Hematopoietic multipotent progenitor cell treated with erythropoietin and hydrocortisone succinate and interleukin-3 and kit ligand, for 17 days (in vitro differentiated cells): ENCODE measurements at regions not wholly inside any gene's neighbourhood (a gene's known extent, or its start where the extent isn't known, plus 50 kb on each side); places are given as distances from the start of the nearest gene placed in this dataset.

Source experiments
- DNase-seq: peaks from one replicate; pipeline ENCODE4 v3.0.0-alpha.2; 2015; ENCODE audit warnings: low spot score

DNA sequence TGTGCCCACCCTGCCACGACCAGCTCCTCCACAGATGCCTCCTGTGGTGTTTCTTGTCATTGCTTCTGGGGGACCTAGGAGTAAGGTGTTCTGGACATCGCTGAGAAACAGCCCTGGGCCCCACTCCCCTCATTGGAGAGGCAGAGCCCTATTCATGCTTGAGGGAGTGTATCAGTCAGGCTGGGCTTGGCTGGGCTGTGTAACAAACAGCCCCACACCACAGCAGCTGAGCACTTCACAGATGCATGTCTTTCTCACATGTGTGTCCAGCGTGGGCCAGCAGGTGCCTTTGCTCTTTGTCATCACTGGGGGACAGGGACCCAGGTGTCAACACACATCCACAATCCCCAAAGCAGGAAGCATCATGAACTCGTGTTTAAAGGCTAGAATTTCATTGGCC lies 65.1 kb upstream of the FBRSL1 start:
- no peak for DNase-seq

DNA sequence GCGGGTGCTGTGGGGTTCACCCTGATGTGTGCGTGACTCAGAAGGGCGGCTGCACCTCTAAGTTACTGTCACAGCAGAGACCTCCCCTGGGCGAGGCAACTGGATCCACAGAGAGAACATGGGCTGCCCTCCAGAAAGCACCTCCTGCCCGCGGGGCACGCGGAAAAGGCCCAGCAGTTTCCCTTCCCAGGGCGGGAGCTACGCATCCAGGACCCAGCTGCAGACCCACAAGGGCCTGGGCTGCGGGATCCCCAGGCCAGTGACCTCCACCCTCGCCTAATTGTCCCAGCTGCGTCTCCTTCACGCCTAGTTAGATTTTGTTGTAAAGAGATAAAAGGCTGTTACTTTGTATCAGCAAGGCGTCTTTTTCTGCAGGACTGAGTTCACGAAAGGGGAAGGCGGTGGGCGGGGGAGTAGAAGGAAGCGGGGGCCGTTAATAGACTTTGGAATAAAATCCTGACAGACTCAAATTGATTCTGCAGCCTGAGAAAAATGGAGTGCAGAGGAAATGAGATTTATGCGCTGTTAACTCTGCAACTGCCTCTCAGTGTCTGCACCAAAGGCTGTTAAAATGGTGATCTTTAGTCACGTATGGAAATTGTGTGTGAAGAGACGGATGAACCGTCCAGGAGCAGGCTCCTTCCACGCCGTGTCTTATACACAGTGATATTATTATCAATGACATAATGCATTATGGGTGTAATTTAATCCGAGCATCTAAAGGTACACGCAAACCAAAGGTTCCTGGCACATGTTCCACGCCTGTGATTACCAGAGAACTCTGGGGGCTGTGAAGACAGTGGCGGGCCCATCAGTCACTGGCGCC lies 65.9 kb upstream of the FBRSL1 start:
- no peak for DNase-seq

DNA sequence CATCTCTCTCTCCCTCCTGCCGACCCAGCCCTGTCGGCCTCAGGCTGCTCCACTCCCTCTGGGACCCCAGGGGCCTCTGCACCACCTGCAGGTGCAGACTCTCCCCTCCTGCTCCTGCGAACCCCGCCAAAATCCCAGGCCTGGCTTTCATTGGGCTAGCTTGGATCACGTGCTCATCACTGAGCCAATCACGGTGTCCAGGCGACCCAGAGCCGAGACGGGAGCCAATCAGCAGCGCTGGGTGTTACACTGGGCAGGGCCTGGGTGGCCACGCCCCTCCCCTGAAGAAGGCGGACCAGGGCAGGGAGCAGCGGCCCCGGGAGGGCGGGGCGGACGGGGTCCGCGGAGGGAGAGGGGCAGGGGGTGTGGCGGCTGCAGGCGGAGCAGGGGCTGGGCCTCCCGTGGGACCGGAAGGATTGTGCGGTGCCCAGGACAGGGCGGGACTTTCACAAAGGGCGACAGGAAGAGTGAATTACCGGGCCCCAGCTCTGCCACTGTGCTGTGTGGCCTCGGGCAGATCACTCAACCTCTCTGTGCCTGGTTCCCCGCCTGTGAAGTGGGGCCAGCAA lies 66.6 kb upstream of the FBRSL1 start:
- no peak for DNase-seq

DNA sequence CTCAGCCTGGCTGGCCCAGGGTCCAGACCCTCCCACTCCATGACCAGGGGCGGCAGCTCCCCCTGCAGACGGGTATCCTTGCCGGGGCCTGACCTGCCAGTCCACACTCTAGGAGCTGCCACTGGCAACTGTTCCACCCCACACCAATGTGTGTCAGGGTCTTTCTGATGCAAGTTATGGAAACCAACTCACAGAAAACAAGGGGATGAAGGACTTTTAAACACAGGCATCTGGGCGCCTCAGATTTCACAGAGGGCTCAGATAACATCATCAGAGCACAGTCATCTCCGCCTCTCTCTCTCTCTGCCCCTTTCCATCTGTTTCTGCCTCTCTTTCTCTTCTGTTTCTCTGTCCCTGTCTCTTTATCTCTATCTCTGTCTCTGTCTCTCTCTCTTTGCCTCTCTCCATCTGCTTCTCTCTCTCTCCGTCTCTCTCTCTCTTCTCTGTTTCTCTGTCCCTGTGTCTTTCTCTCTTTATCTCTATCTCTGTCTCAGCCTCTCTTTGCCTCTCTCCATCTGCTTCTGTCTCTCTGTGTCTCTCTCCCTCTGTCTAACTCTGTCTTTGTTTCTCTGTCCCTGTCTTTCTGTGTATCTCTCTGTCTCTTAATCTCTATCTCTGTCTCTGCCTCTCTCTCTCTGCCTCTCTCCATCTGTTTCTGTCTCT lies 67.4 kb upstream of the FBRSL1 start:
- no peak for DNase-seq

DNA sequence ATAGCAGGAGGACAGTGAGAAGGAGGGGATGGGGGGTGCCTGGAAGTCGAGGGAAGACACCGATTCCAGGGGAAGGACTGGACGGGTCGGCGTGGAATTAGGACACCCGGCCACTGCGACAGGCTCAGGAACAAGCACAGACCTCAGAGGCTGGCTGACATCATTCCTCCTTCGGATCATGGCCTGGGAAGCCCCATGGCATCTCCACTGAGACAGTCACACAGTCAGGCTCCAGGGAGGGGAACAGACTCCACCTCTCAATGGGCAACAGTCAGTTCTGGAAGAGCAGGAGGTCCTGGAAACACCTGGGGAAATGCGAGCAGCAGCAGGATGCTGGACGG lies 67.9 kb upstream of the FBRSL1 start:
- no peak for DNase-seq

DNA sequence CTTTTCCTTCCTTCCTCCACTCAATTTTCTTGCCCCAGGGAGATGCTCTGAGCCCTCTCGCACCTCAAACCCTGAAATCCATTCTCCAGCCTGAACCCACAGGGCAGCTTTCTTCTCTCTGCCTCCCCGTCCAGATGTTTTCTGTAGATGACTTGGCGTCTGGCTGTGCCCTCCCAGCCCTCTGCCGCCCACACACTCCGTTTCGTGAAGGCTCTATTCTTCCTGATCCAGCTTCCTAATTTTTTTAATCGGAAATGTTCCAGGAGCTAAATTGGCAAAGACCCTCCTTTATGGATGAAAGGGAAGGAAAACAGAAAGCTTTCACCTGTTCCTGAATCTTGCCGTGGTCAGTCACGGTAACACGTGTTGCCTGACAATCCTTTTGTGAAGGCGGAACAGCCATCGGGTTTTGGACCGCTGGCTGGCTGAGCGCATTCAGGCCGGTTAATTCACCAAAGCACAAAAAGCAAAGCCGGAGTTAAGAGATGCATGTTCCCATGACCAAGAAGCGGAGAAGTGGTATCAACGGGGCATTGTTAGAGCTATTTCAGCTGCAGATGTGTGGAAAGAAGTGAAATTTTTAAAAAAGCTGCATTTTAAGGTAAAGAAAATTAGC lies 70.2 kb upstream of the FBRSL1 start:
- DNase-seq: no peak

DNA sequence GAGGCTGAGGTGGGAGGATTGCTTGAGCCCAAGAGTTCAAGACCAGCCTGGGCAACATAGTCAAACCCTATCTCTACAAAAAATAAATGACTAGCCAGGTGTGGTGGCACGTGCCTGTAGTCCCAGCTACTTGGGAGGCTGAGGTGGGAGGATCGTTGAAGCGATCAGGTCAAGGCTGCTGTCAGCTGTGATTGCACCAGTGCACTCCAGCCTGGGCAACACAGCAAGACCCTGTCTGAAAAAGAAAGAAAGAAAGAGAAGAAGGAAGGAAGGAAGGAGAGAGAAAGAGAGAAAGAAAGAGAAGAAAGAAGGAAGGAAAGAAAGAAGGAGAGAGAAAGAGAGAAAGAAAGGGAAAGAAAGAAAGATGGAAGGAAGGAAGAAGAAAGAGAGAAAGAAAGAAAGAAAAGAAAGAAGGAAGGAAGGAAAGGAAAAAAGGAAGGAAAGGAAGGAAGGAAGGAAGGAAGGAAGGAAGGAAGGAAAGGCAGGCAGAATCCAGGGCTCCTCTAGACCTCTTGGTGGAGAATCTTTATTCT lies 71.5 kb upstream of the FBRSL1 start:
- DNase-seq: no peak

DNA sequence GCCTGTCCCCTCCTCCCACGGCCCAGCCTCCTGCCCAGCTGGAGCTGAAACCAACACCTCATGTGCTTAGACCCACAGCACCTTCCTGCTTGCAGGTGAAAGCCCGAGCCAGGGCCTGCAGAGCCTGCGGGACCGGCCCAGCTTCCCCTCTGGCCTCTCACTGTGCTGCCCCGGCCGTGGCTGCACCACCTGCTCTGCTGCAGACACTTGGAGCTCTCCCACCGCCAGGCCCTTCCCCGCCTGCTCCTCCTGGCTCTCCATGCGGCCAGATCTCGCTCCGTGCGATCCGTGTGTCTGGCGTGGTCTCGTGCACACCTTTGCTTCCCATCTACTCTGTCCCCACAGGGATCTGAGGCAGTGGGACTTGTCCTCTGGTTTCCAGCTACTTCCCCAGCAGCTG lies 72.2 kb upstream of the FBRSL1 start:
- no peak for DNase-seq

DNA sequence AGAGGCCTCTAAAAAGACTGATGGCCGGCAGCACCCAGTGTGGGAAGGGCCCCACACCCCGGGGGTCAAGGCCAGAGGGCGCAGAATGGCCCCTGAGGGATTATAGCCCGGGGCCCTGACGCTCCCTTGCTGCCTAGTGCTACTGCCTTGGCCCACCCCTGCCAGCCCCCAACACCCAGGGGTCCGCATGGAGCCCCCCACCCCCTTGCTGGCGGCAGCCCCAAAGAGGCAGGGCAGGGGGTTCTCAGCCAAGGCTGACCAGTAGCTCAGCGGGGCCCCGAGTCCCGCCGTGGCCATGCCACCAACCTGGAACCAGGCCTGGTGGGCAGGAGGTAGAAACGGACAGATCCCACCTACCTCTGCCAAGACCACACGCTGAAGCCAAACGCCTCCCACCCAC lies 73.1 kb upstream of the FBRSL1 start:
- no peak for DNase-seq

DNA sequence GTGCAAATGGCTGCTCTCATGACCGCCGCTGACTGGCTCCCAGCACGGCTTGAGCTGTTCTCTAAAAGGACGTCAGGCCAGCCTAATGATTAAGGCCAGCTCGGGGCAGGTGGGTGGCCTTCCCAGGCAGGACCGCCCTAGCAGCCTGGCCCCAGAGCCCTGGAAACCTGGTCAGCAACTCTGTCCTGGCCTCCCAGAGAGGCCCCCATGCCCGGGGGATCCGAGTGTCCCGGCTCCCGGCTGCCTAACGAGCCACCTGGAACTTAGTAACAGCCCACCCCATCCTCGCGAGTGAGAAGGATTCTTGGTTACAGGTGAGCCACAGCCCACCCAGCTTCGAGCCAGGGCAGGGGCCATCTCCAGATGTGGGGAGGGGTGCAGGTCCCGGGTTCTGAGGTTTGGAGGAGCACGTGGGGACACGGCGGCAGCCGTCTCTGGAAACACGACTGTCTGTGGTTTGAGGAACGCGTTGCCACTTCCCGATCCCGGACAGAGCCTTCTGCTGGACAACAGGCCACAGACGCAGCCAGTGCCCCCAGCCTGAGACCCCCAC lies 73.8 kb upstream of the FBRSL1 start:
- DNase-seq: no peak

DNA sequence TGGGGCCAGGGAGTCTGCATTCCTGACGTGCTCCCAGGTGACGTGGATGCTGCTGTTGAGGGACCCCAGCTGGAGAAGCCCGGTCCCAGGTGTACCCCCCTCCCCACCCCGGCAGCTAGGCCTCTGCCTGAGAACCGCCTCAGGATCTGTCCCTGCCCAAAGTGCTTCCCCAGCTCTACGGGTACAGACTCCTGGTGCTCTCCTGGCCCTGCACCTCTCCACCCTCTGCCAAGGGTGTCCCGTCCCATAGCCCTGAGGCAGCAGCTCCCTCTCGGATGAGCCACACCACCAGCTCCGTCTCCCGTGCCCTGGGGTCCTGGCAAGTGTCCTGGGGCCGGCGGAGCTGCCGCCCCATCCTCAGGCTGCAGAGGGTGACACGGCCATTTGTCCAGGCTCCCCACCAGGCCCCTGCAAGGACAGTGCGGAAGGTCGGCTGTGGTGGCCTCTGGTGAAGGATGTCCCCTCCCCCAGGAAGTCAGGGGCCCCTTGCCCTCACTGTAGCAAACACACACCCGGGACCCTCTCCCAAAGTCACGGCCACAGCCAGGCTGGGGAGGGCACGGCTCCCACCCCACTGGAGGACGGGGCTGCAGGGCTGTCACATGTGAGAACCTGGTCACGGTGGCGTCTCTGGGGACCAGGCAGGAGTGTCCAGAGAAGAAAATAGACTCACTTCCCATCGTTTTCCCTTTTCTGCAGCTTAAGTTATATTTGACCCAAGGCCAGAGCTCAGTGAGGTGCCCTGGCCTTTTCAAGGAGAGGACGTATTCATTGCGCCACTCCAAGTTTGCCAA lies 74.4 kb upstream of the FBRSL1 start:
- no peak for DNase-seq

DNA sequence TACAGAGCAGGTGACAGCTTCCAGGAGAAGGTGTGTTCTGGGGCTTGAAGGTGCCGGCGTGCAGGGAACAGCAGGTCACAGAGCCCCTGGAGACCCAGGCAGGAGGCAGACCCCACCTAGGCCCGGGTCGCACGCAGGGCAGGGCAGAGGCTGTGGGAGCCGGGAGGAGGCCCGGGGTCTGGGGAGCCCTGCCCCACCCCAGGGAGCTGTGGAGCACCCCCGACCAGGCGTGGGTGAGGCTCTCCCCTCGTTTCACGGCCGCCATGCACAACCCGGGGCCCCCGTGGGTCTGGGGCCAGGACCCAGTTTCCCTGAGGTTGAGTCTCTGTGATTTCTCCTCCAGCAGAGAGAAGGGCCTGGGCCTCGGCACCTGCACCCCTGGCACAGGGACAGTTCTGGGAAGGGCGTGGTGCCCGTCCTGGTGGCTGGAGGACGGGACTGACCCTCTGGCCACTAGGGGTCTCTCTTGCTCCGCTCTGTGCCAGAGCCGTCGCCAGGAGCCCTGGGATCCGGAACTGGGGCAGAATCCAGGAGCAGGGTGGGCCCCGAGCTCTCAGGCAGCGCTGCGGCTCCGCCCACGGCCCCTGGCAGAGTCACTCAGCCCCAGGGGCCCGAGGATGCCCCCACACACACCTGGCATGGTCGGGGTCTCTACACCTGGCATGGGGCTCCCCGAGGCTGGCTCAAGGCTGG lies 75.2 kb upstream of the FBRSL1 start:
- peak; percentile 63 for DNase-seq

DNA sequence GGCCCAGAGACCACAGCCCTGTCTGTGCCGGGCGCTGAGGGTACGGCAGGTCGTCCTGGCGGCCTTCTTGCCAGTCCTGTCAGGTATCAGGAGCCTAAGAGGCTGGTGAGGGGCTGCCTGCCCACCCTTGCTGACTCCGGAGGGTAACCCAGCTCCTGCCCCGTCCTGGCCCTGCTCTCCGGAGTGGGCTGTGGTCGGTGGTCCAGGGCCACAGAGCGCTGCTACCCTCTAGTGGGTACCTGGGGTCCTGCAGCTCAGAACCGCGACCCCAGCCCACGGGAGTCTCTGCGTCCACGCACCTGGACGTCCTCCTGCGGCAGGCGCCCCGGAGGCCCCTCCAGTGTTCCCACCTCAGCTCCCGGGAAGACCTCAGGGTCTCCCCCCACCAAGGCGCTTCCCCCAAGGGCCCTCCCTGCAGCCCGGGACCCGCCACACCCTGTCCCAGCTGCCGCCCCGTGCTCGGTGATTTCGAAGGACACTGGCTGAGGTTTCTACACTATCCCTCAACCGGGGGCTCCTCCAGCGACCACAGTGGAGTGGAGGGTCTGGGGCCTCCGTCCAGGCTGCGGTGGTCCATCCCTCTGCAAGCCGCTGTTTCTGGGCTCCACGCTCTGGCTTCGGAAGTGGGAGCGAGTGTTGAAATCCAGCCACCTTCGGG lies 75.9 kb upstream of the FBRSL1 start:
- no peak for DNase-seq

DNA sequence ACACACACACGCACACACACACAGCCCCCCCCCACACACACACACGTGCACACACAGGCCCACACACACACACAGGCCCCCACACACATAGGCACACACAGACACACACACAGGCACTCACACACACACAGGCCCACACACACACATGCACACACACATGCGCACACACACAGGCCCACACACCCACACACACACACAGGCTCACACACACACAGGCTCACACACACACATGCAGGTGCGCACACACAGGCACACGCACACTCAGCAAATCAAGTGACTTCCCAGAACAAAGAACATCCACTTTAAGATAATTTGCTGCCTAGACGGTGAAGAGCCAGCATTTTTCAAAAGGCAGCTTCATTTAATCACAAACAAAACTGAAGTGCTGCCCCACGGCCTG lies 78.5 kb upstream of the FBRSL1 start:
- DNase-seq: no peak

DNA sequence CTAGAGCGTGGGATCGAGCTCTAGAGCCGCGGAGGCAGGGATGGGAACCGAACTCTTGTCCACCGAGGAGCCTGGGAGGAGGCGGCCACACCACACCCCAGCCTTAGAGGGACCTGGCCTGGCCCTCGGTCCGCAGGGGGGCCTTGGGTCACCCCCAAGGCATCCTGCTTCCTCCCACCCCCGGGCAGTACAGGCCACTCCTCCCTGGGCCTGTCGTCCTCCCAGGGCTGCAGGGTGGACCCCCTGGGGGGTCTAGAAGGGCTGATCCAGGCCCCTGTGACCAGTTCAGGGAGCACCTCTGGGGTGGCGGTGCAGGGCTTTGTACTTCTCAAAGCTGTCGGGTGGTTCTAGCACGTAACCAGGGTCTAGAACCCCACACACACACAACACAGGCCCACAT lies 79.1 kb upstream of the FBRSL1 start:
- no peak for DNase-seq

DNA sequence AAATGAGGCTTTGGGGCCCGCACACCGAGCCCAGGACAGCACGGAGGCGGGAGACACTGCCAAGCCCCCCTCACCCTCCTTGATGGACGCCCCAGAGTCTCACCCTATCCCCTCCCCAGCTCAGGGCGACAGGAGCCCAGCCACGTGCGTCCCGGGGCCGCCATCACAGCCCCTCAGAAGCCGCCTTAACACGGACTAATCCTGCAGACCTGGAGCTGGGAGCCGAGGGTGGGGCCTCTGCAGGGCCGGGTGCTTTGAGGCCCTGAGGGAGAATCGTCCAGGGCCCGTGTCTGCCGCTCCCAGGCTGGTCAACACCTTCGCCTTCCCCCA lies 79.7 kb upstream of the FBRSL1 start:
- no peak for DNase-seq

DNA sequence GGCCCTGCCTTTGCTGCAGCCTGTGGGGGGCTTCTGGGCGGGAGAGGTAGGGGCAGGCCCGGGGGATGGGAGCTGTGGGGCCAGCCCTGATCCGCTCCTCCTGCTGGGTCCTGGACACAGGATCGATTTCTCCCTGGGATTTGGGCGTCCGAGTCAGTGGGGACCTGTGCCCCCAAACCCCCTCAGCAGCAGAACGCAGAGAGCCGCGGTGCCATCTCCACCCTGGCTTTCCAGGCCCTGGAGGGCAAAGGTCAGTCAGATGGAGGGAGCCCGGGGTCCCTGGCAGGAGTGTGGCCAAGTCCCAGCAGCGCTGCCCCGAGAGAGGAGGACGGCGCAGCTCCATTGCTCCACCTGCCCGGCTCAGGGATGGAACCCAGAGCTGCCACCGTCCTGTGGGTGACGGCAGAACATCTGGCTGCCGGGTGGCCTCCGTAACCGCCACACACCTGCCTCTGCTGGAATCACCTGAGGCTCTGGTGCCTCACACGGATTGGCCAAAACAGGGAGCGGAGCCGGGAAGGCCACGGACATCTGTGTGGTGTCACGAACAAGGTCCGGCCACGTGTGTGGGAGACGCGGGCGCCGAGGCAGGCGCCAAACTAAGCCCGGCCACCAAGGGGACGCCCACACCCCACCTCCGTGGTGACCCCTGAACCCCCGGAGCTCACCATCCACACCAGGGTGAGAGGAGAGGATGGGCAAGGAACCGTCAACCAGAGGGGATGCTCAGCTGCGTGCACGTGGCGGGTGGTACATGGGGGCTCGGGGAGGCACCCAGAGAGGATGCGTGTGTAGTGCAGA lies 80.3 kb upstream of the FBRSL1 start:
- DNase-seq: no peak

DNA sequence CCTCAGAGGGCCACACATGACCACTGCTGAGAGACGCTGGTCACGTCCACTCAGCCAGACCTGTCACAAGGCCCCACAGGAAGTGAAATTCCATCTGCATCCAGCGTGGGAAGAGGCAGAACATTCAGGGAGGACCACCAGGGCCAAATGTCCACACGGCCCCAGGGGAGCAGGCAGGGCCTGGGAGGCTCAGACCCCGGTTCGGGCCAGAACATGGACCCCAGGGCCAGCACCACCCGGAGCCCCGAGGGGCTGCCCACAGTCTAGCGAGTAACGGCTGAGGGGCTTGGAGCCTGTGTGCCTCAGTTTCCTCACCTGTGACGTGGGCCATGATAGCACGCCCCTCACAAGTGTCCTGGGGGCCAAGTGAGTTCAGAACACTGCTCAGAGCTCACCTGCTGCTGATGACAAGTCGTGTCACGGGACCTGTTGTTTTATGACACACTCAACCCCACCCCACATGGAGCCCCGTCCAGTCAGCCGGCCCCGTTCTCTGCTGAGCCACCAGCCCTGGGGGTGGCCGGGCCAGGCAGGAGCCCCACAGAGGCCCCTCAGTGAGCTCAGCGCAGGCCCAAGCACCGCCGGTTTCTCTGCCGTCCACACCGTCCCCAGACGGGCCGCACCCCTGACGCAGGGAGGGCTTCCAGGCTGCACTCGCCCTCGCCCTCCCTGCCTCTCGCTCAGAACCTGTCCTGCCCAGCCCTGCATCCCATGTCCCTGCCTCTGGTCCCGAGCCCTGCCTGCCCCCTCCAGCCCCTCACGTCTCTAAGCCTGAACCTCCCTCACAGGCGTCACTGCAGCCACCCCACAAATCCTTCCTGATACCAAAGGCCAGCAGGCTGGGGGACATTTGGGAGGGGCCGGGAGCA lies 79.5 kb upstream of the GALNT9 start:
- no peak for DNase-seq

DNA sequence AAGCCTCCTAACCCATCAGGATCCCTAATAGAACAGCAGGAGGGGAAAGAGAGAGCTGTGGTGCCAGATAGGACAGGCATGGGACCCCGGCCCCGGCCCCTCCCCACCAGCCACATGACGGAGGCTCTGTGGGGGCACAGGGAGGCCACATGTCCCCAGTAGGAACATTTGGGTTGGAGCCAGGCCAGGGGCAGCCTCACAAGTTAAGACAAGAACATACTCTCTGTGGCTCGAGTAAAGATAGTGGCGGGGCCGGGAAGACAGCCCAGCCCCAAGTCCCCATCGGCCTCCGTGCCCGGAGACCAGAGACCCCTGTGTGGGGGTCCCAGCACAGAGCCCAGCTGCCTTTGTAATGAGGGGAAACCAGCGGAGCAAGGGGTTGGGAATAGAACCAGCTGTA lies 78.6 kb upstream of the GALNT9 start:
- no peak for DNase-seq
